Kidney tubule cell (primary cell): ENCODE measurements at regions not wholly inside any gene's neighbourhood (a gene's known extent, or its start where the extent isn't known, plus 50 kb on each side); places are given as distances from the start of the nearest gene placed in this dataset.
A peak's percentile ranks its signal among the peaks of the same experiment; 100 is the strongest.
"Not testable (repeated sequence)": the region's sequence is repeated elsewhere in the genome, so short reads cannot be mapped to it uniquely, and the experiment has no call there.

Source experiments
- DNase-seq: peaks from one replicate; pipeline ENCODE4 v3.0.0-alpha.2; 2018; ENCODE audit warnings: low spot score

DNA sequence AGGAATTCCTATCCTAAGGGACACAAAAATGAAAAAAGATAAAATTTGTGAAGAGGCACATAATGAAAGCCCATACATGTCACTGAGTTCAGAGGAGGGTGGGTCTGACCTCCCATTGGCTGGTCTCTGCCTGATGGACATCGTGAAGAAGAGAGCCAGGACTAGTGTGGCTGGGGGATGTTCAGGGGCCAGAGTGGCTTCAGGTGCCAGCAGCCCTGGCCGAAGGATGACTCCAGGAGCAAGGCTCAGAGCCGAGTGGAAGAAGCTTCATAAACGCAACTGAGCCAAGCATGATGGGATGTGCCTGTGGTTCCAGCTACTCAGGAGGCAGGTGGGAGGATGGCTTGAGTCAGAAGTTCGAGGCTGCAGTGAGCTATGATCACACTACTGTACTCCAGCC is 56.9 kb upstream of the ATP5PO start:
- DNase-seq = no peak

DNA sequence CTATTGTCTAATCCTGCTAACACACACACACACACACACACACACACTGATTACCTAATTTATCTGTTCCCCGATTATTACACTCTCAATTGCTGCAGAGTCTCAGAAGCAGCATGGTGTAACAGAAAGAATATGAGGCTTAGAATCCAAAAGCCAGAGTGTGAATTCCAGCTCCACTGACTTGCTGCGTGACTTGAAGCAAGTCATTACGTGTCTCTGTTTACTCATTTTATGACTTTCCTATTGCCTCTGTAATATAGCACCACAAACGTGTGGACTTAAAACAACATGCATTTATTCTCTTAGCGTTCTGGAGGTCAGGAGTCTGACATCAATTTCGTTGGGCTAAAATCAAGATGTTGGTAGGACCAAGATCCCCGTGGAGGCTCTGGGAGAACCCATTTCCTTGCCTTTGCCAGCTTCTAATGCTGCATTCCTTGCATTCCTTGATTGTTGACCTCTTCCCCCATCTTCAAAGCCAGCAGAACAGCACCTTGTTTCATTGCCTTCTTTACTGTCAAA is 55.9 kb upstream of the ATP5PO start:
- DNase-seq = peak; percentile 72

DNA sequence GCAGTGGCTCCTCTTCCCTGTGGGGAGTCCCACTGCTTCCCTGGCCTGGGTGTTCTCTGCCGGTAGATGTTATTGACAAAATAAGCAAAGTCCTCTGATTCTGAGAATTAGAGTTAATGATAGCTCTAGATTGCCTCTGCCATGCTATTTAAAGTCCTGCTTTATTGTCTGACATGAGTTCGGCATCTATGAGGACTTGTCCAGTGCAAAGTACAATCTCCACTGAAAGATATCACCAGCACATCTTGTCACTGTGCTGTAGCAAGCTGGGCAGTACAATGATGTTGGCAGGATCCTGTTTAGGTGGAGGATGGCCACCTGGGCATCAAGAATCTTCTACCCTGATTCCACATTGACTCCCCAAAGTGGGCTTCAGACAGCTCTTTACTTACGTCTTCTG is 54.0 kb upstream of the ATP5PO start:
- no peak for DNase-seq

DNA sequence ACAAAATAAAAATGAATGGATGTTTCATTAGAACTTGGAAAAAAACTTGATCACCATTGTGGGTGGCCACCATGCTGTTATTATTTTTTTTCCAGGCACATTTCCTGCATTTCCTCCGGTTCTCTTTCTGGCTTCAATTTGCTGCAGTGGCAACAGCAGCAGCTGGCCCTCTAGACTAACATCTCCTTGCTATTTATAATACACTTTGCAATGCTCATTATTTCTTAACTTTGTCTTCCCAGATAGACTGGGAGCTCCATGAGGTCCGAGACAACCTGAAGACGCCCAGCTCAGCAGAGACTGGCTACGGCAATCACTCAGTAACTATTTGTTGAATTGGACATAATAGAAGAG is 53.4 kb upstream of the ATP5PO start:
- DNase-seq = no peak

DNA sequence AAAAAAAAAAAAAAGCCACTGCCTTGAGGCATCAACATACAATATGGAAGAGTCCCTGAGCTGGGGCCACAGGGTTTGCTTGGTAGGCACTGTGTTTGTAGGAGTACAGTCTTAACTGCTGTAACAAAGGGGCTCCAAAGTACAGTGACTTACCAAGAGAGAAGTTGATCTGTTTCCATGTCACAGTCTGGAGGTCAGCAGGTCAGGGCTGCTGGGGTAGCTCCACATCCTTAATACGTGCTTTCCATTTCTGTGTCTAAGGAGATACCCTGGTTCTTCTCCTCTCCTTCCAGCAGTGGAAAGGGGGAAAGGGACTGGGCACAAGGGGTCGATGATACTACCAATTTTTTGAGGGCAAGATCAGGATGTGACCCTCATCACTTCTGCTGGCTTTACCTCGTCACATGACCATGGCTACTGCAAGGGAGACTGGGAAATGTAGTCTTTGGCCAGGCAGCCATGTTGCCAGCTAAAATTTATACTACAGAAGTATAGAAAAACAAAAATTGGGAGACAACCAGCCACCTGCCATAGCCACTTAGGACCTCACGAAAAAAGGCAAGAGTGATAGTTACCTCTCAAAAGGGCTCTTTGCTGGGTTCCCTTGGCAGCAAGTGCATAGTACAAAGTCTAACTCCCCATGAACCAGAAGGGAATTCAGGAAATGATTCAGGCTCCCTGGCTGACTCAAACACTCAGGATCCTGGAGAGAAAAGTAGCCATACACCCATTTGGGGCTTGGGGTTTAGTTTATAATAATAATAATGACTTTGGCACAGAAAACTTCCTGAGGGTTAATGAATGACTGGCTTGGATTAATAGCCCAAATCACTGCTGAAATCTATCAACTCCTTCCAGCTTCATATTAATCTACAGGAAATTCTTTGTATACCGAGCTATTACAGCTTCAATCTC is 52.7 kb upstream of the ATP5PO start:
- DNase-seq = peak; percentile 89

DNA sequence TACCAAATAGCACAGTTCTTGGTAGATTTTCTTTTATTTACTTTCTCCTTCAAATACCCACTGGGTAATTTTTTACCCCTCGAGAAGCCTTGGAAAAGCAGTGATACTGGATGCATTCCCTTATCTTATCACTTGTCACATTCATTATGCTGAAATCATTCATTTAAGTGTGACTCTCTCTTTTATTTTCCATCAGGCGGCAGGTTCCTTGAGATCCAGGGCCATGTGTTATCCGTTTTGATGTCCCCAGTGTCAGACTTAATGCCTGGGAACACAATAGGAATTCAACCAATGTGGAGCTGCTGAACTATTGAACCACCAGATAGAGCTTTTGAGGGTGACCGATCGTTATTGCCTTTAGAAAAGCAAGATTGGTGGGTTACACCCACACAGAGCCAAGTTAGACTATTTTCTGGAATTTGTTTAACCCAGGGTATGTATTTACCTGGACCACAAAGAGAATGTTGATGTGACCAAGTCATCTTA is 51.5 kb upstream of the ATP5PO start:
- peak; percentile 61 for DNase-seq

DNA sequence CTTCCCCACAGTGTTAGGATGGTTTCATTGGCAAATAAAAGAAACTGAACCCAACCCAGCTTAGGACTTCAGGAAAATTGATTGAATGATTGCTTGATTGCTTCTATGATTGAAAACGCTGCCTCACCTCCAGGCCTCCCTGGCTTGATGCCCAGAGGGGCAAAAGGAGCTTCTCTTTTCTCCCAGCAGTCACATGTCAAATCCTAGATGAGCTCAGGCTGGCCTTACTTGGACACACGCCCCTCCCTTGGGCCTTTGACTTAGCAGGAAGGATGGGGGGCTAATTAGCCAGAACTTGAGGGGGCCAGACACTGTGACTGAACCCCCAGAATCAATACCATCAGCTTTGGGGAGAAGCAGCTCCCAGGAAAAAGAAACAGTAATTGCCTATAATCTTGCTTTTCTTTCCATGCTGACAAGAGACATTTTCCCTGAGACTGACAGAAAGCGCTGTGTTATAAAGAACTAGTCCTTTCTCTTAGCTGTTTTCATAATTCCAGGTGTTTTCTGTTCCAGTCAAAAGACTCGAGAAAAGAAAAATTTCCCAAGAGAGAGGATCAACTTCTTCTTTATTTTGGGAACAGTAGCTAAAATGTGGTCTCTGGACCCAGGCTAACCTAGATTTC is 50.8 kb upstream of the ATP5PO start:
- DNase-seq = no peak

DNA sequence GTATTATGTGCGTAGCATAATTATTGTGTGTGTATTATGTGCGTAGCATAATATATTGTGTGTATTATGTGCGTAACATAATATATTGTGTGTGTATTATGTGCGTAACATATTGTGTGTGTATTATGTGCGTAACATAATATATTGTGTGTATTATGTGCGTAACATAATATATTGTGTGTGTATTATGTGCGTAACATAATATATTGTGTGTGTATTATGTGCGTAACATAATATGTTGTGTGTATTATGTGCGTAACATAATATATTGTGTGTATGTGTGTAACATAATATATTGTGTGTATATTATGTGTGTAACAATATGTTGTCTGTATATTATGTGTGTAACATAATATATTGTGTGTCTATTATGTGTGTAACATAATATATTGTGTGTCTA is 50.1 kb upstream of the ATP5PO start:
- not testable (repeated sequence) for DNase-seq
